ENCODE measurements at regions not wholly inside any gene's neighbourhood (a gene's known extent, or its start where the extent isn't known, plus 50 kb on each side); places are given as distances from the start of the nearest gene placed in this dataset.
A peak's percentile ranks its signal among the peaks of the same experiment; 100 is the strongest.

DNA sequence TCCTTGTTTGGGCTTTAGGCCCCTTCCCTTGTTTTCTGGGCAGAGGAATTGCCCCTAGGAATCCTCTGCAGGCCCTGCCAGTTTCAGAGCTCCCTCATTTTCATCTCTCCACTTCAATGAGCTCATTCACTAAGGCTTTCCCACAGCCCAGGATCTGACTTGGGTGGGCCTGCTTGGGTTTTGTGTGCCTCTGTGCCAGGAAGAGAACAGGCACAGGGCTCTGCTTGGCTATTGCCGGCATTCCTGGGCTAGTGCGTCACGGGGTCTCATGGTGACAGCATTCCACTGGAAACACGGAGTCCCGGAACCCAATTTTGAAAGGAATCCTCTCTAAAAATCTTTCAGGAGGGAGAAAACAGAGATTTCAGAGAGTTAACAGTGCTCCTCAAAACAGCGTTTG is 150.5 kb downstream of the VCX3A start:
- no peaks in the 10 kb centered on the region for H3K27me3 Mint-ChIP-seq (ENCODE audit: low read depth)
- no peak overlapping the region for H3K27ac Mint-ChIP-seq
- no peaks in the 10 kb centered on the region for H3K36me3 Mint-ChIP-seq (ENCODE audit: insufficient read depth in 2 of 2)
- H3K9me3 Mint-ChIP-seq: peaks cover 4 to 5% of the 10 kb centered on the region in 2 donors
- H3K4me3 Mint-ChIP-seq: no peak overlapping the region
- no peaks in the 10 kb centered on the region for H3K4me1 Mint-ChIP-seq (ENCODE audit: low read depth)
- no peak for ATAC-seq (replicated peaks in 1 of 2)
- no peak for DNase-seq

- no peak overlapping the region for H3K4me3 Mint-ChIP-seq
- ATAC-seq (replicated peaks in 1 of 2): no peak
- peaks cover 4 to 5% of the 10 kb centered on the region in 2 donors for H3K9me3 Mint-ChIP-seq
- DNase-seq: no peak
- H3K27me3 Mint-ChIP-seq (ENCODE audit: low read depth): no peaks in the 10 kb centered on the region
- no peak overlapping the region for H3K27ac Mint-ChIP-seq
- H3K36me3 Mint-ChIP-seq (ENCODE audit: insufficient read depth in 2 of 2): no peaks in the 10 kb centered on the region
- no peaks in the 10 kb centered on the region for H3K4me1 Mint-ChIP-seq (ENCODE audit: low read depth)
These were observed 151.0 kb downstream of the VCX3A start for GRCh38 chrX:6383917-6384316.

DNA sequence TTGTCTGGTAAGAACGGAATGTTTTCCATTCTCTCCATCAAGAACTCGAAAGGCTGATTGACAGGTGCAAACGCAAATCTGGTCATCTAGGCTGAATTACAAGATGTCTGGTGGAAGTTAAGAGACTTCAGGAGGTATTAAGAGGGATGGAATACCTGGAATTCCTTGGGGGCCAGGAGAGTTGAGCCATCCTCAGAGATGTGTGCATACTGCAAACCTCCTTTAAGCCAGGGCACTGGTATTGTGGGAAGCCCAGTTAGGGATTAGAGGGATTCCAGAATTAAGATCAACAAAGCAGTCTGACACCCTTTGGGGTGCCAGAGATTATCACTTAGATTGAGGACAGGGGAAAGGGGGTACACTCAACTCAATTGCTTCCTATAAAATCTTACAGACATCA is 151.4 kb downstream of the VCX3A start:
- H3K36me3 Mint-ChIP-seq (ENCODE audit: insufficient read depth in 2 of 2): no peaks in the 10 kb centered on the region
- H3K27ac Mint-ChIP-seq: no peak overlapping the region
- H3K4me1 Mint-ChIP-seq (ENCODE audit: low read depth): no peaks in the 10 kb centered on the region
- no peak overlapping the region for H3K4me3 Mint-ChIP-seq
- H3K9me3 Mint-ChIP-seq: peaks cover 4 to 5% of the 10 kb centered on the region in 2 donors
- no peaks in the 10 kb centered on the region for H3K27me3 Mint-ChIP-seq (ENCODE audit: low read depth)
- DNase-seq: no peak
- no peak for ATAC-seq (replicated peaks in 1 of 2)

GRCh38 chrX:6382284-6382683 is 152.6 kb downstream of the VCX3A start:
- Mint-ChIP-seq H3K36me3 (ENCODE audit: insufficient read depth in 2 of 2) (no peaks in the 10 kb centered on the region), H3K27ac (no peak overlapping the region), H3K9me3 (peaks cover 2 to 4% of the 10 kb centered on the region in 2 donors), H3K4me3 (no peak overlapping the region), H3K4me1 (ENCODE audit: low read depth) (no peaks in the 10 kb centered on the region), H3K27me3 (ENCODE audit: low read depth) (no peaks in the 10 kb centered on the region)
- ATAC-seq (replicated peaks in 1 of 2) (no peak), DNase-seq (no peak)

GRCh38 chrX:6377103-6377764 is 148.6 kb upstream of the NLGN4X start:
- H3K27me3 Mint-ChIP-seq (ENCODE audit: low read depth): no peaks in the 10 kb centered on the region
- DNase-seq (no peak), ATAC-seq (replicated peaks in 1 of 2) (peak in 1 of 2 donors; percentile 55)
- peaks cover 2 to 3% of the 10 kb centered on the region in 2 donors for H3K9me3 Mint-ChIP-seq
- no peaks in the 10 kb centered on the region for H3K36me3 Mint-ChIP-seq (ENCODE audit: insufficient read depth in 2 of 2)
- H3K4me3 Mint-ChIP-seq: no peak overlapping the region
- H3K4me1 Mint-ChIP-seq (ENCODE audit: low read depth): no peaks in the 10 kb centered on the region
- no peak overlapping the region for H3K27ac Mint-ChIP-seq

DNA sequence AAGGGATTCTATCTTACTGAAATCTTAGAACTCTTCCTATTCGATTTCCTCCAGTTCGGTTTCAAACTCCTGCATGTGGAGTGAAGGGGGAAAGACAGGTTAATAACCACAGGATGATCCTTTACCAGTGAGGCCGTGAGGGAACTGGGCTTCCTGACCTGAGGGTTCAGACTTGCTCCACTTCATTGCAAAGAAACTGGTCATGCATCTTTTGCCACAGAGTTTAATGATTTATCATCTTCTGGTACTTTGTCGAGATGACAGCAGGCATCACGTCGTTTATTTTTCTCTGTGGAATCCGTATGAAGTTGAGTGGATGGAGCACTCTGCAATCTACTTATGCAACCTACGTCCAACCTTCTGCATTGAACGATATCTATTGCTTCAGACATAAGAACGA is 145.9 kb upstream of the NLGN4X start:
- Mint-ChIP-seq H3K9me3 (peaks cover 2 to 3% of the 10 kb centered on the region in 2 donors), H3K4me1 (ENCODE audit: low read depth) (no peaks in the 10 kb centered on the region), H3K27ac (no peak overlapping the region), H3K27me3 (ENCODE audit: low read depth) (no peaks in the 10 kb centered on the region), H3K4me3 (no peak overlapping the region), H3K36me3 (ENCODE audit: insufficient read depth in 2 of 2) (no peaks in the 10 kb centered on the region)
- DNase-seq: no peak
- no peak for ATAC-seq (replicated peaks in 1 of 2)

DNA sequence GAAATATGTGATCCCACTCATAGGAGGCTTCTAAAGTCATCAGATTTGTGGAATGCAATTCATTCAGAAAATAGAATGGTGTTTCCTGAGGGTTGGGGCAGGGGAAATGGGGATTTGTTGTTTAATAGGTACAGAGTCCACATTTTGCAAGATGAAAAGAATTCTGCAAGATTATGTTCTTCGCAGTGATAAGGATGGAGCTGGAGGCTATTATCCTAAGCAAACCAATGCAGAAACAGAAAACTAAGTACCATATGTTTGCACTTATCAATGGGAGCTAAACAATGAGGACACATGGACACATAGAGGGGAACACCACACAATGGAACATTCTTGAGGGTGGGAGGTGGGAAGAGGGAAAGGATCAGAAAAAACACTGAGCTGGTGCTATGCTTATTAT is 144.3 kb upstream of the NLGN4X start:
- ATAC-seq (replicated peaks in 1 of 2) (no peak), DNase-seq (no peak)
- H3K4me3 Mint-ChIP-seq: no peak overlapping the region
- no peaks in the 10 kb centered on the region for H3K36me3 Mint-ChIP-seq (ENCODE audit: insufficient read depth in 2 of 2)
- H3K4me1 Mint-ChIP-seq (ENCODE audit: low read depth): no peaks in the 10 kb centered on the region
- H3K9me3 Mint-ChIP-seq: peaks cover 2 to 3% of the 10 kb centered on the region in 2 donors
- no peaks in the 10 kb centered on the region for H3K27me3 Mint-ChIP-seq (ENCODE audit: low read depth)
- H3K27ac Mint-ChIP-seq: no peak overlapping the region

DNA sequence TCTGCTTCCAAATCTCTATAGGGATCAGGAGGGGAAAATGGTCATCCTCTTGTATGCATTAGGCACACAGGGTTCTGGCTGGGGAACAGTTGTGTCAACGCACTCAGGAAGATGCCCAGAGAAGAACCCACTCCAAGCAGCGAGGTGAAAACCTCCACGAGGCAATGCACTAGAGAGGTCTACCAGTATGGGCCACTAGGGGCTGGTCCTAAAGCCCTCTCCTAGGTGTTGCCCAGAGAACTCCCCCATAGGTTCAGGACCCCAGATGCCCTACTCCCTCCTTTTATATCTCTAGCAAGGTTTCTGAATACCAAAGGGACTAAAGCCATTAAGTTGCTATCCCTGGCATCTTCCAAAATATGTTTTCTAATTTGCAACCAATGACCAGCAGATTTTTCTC is 142.7 kb upstream of the NLGN4X start:
- Mint-ChIP-seq H3K27ac (no peak overlapping the region), H3K9me3 (peaks cover 2 to 4% of the 10 kb centered on the region in 2 donors), H3K27me3 (ENCODE audit: low read depth) (no peaks in the 10 kb centered on the region), H3K36me3 (ENCODE audit: insufficient read depth in 2 of 2) (no peaks in the 10 kb centered on the region), H3K4me3 (no peak overlapping the region), H3K4me1 (ENCODE audit: low read depth) (no peaks in the 10 kb centered on the region)
- ATAC-seq (replicated peaks in 1 of 2) (no peak), DNase-seq (no peak)

DNA sequence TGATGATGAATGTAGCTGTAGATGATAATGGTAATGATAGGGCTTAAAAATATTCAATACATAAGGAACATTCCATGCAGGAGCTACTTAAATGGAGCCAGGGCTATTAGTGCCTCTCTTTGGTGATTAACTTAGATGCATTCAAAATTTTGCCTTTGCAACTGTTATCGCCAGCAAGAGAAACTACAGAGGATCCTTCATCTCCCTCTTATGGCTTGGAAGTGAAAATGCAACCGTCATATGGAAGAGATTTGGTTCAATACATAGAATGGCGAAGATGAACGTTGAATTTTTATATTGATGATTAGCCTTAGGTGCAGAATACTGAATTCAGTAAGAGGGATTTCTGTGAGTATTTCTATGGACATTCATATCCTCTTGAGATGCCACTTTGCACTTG is 134.5 kb upstream of the NLGN4X start:
- Mint-ChIP-seq H3K27ac (no peak overlapping the region), H3K4me3 (no peak overlapping the region), H3K4me1 (ENCODE audit: low read depth) (no peaks in the 10 kb centered on the region), H3K36me3 (ENCODE audit: insufficient read depth in 2 of 2) (no peaks in the 10 kb centered on the region), H3K27me3 (ENCODE audit: low read depth) (no peaks in the 10 kb centered on the region), H3K9me3 (peaks cover 0 to 4% of the 10 kb centered on the region in 2 donors)
- DNase-seq (no peak), ATAC-seq (replicated peaks in 1 of 2) (no peak)

GRCh38 chrX:6325437-6325836 is 96.8 kb upstream of the NLGN4X start:
- peaks cover 3 to 14% of the 10 kb centered on the region in 2 donors for H3K9me3 Mint-ChIP-seq
- peaks cover 8% of the 10 kb centered on the region for H3K27me3 Mint-ChIP-seq (ENCODE audit: low read depth)
- H3K4me1 Mint-ChIP-seq (ENCODE audit: low read depth): no peaks in the 10 kb centered on the region
- no peak overlapping the region for H3K4me3 Mint-ChIP-seq
- ATAC-seq (replicated peaks in 1 of 2) (no peak), DNase-seq (no peak)
- peaks cover 0 to 5% of the 10 kb centered on the region in 2 donors for H3K36me3 Mint-ChIP-seq (ENCODE audit: insufficient read depth in 2 of 2)
- no peak overlapping the region for H3K27ac Mint-ChIP-seq

DNA sequence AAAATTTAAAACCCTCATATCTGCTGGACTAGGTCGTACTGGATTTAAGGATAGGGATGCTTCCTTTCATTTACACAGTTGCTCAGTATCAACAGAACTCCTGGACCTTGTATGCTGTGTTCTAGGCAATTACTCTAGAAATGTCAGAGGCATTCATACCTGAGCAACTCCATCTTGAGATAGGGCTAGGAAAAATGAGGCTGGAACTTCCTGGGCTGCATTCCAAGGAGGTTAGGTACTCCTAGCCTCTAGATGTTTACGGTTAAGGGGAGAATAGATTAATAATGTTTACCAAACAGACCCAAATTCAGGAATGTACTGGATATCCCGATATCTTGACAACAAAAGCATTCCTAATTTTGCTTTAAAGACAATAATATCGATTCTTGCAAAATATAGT is 84.7 kb upstream of the NLGN4X start:
- peaks cover 0 to 2% of the 10 kb centered on the region in 2 donors for H3K36me3 Mint-ChIP-seq (ENCODE audit: insufficient read depth in 2 of 2)

DNA sequence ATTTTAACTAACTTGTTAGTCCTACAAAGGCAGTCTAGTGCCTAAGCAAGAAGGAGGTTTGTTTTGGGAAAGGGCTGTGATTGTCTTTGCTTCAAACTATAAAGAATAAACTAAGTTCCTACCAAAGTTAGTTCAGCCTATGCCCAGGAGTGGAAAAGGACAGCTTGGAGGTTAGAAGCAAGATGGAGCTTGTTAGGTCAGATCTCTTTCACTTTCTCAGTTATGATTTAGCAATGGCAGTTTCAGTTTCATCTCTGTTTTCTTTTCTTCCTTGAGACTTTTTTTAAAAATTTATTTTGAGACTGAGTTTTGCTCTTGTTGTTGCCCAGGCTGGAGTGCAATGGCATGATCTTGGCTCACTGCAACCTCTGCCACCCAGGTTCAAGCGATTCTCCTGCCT is 82.9 kb upstream of the NLGN4X start:
- DNase-seq: no peak
- H3K27me3 Mint-ChIP-seq (ENCODE audit: low read depth): no peaks in the 10 kb centered on the region
- H3K9me3 Mint-ChIP-seq: peaks cover 0 to 5% of the 10 kb centered on the region in 2 donors
- H3K4me3 Mint-ChIP-seq: no peak overlapping the region
- H3K4me1 Mint-ChIP-seq (ENCODE audit: low read depth): no peaks in the 10 kb centered on the region
- ATAC-seq (replicated peaks in 1 of 2): no peak
- no peak overlapping the region for H3K27ac Mint-ChIP-seq
- peaks cover 0 to 2% of the 10 kb centered on the region in 2 donors for H3K36me3 Mint-ChIP-seq (ENCODE audit: insufficient read depth in 2 of 2)

More for the DNA sequence above, 84.7 kb upstream of the NLGN4X start:
- DNase-seq (no peak), ATAC-seq (replicated peaks in 1 of 2) (no peak)
- H3K27me3 Mint-ChIP-seq (ENCODE audit: low read depth): no peaks in the 10 kb centered on the region
- H3K4me1 Mint-ChIP-seq (ENCODE audit: low read depth): no peaks in the 10 kb centered on the region
- H3K9me3 Mint-ChIP-seq: peaks cover 0 to 5% of the 10 kb centered on the region in 2 donors
- no peak overlapping the region for H3K27ac Mint-ChIP-seq
- no peak overlapping the region for H3K4me3 Mint-ChIP-seq

GRCh38 chrX:6307156-6307555 is 78.5 kb upstream of the NLGN4X start:
- no peaks in the 10 kb centered on the region for H3K27me3 Mint-ChIP-seq (ENCODE audit: low read depth)
- H3K27ac Mint-ChIP-seq: no peak overlapping the region
- peaks cover 0 to 2% of the 10 kb centered on the region in 2 donors for H3K36me3 Mint-ChIP-seq (ENCODE audit: insufficient read depth in 2 of 2)
- no peaks in the 10 kb centered on the region for H3K4me1 Mint-ChIP-seq (ENCODE audit: low read depth)
- H3K9me3 Mint-ChIP-seq: peaks cover 0 to 6% of the 10 kb centered on the region in 2 donors
- no peak overlapping the region for H3K4me3 Mint-ChIP-seq
- no peak for ATAC-seq (replicated peaks in 1 of 2)
- no peak for DNase-seq

GRCh38 chrX:6299724-6300123 is 71.1 kb upstream of the NLGN4X start:
- Mint-ChIP-seq H3K27me3 (ENCODE audit: low read depth) (no peaks in the 10 kb centered on the region), H3K27ac (no peak overlapping the region), H3K4me1 (ENCODE audit: low read depth) (no peaks in the 10 kb centered on the region), H3K36me3 (ENCODE audit: insufficient read depth in 2 of 2) (no peaks in the 10 kb centered on the region), H3K9me3 (peaks cover 0 to 1% of the 10 kb centered on the region in 2 donors), H3K4me3 (no peak overlapping the region)
- ATAC-seq (replicated peaks in 1 of 2) (no peak), DNase-seq (no peak)
